Activated T-cell treated with anti-CD3 and anti-CD28 coated beads, Interleukin-2, amount 50 U/mL, for 48 hours (primary cell): ENCODE measurements at regions not wholly inside any gene's neighbourhood (a gene's known extent, or its start where the extent isn't known, plus 50 kb on each side); places are given as distances from the start of the nearest gene placed in this dataset.
"Not testable (repeated sequence)": the region's sequence is repeated elsewhere in the genome, so short reads cannot be mapped to it uniquely, and the experiment has no call there.

Source experiments
- DNase-seq, 2 experiments: peaks; one replicate each; pipeline ENCODE4 v3.0.0-alpha.2; 2020

GRCh38 chr7:9919-10318, 182.5 kb upstream of the FAM20C start:
- DNase-seq: not testable (repeated sequence)

- not testable (repeated sequence) for DNase-seq
Observed at GRCh38 chr7:32565-33280, 159.6 kb upstream of the FAM20C start.

- not testable (repeated sequence) for DNase-seq
Observed at GRCh38 chr7:35121-35541, 157.2 kb upstream of the FAM20C start.

- DNase-seq: not testable (repeated sequence)
Observed at GRCh38 chr7:36539-36938, 155.8 kb upstream of the FAM20C start.

- not testable (repeated sequence) for DNase-seq
Observed at GRCh38 chr7:37656-38055, 154.7 kb upstream of the FAM20C start.

GRCh38 chr7:38444-38843, 153.9 kb upstream of the FAM20C start:
- not testable (repeated sequence) for DNase-seq

GRCh38 chr7:39984-40740, 152.2 kb upstream of the FAM20C start:
- not testable (repeated sequence) for DNase-seq

GRCh38 chr7:40799-41750, 151.3 kb upstream of the FAM20C start:
- no peak for DNase-seq

- no peak for DNase-seq
Observed at GRCh38 chr7:41917-42565, 150.3 kb upstream of the FAM20C start.

- peak in 1 of 2 experiments; percentile 2 for DNase-seq
Observed at GRCh38 chr7:43791-44540, 148.4 kb upstream of the FAM20C start.

- peak in 1 of 2 experiments; percentile 4 for DNase-seq
Observed at GRCh38 chr7:44541-44896, 147.9 kb upstream of the FAM20C start.

GRCh38 chr7:45106-46090, 147.0 kb upstream of the FAM20C start:
- no peak for DNase-seq

- DNase-seq: no peak
Observed at GRCh38 chr7:46123-46829, 146.1 kb upstream of the FAM20C start.

- DNase-seq: peak in 1 of 2 experiments; percentile 1
Observed at GRCh38 chr7:46830-47140, 145.6 kb upstream of the FAM20C start.

GRCh38 chr7:51456-52068, 140.8 kb upstream of the FAM20C start:
- no peak for DNase-seq

- DNase-seq: no peak
Observed at GRCh38 chr7:52100-52499, 140.3 kb upstream of the FAM20C start.

- DNase-seq: no peak
Observed at GRCh38 chr7:53531-53930, 138.8 kb upstream of the FAM20C start.

GRCh38 chr7:54615-55014, 137.8 kb upstream of the FAM20C start:
- no peak for DNase-seq

- no peak for DNase-seq
Observed at GRCh38 chr7:55690-56248, 136.6 kb upstream of the FAM20C start.
